Right renal pelvis (tissue), 4 donors: ENCODE measurements at regions not wholly inside any gene's neighbourhood (a gene's known extent, or its start where the extent isn't known, plus 50 kb on each side); places are given as distances from the start of the nearest gene placed in this dataset.
"Not testable (repeated sequence)": the region's sequence is repeated elsewhere in the genome, so short reads cannot be mapped to it uniquely, and the experiment has no call there.

Experiments used
- DNase-seq, 4 donors: peaks; one replicate each; pipeline ENCODE4 v3.0.0-alpha.2; 2013; ENCODE audit warnings: low read depth in 4 of 4, low spot score in 3 of 4, missing footprints in 1 of 4

- DNase-seq, result no peak
Observed at GRCh38 chr2:47295981-47296635, 73.0 kb upstream of the EPCAM start.

GRCh38 chr2:47295131-47295980 is 73.8 kb upstream of the EPCAM start:
- DNase-seq, result no peak

GRCh38 chr2:47293976-47294375 is 75.1 kb upstream of the EPCAM start:
- DNase-seq, result no peak

- no peak for DNase-seq
Observed at GRCh38 chr2:47288864-47289263, 80.2 kb upstream of the EPCAM start.

GRCh38 chr2:47283659-47284058 is 85.5 kb upstream of the EPCAM start:
- DNase-seq, result no peak

GRCh38 chr2:47282621-47283272 is 86.4 kb upstream of the EPCAM start:
- DNase-seq, result no peak

GRCh38 chr2:47279525-47279924 is 89.6 kb upstream of the EPCAM start:
- not testable (repeated sequence) for DNase-seq

GRCh38 chr2:47277987-47278386 is 91.1 kb upstream of the EPCAM start:
- no peak for DNase-seq

GRCh38 chr2:47277187-47277586 is 91.9 kb upstream of the EPCAM start:
- no peak for DNase-seq

GRCh38 chr2:47276061-47276460 is 93.0 kb upstream of the EPCAM start:
- DNase-seq, result no peak

GRCh38 chr2:47274054-47274782 is 94.9 kb upstream of the EPCAM start:
- no peak for DNase-seq

- DNase-seq, result no peak
Observed at GRCh38 chr2:47272905-47273758, 96.0 kb upstream of the EPCAM start.

- DNase-seq, result peak in 1 of 4 donors; percentile 54
Observed at GRCh38 chr2:47272031-47272864, 95.9 kb upstream of the CALM2 start.

GRCh38 chr2:47271054-47272000 is 95.0 kb upstream of the CALM2 start:
- DNase-seq, result no peak

- no peak for DNase-seq
Observed at GRCh38 chr2:47270421-47270820, 94.1 kb upstream of the CALM2 start.

- no peak for DNase-seq
Observed at GRCh38 chr2:47269316-47270232, 93.3 kb upstream of the CALM2 start.

- no peak for DNase-seq
Observed at GRCh38 chr2:47267711-47268086, 91.4 kb upstream of the CALM2 start.
